IMR-90 (cell line): ENCODE measurements at regions not wholly inside any gene's neighbourhood (a gene's known extent, or its start where the extent isn't known, plus 50 kb on each side); places are given as distances from the start of the nearest gene placed in this dataset.

ENCODE experiments used
- ATAC-seq: fragments of 200-7000 bp; cut with Tn5 transposase; 2 replicates; pipeline ENCODE4 v1.9.1; 2020; ENCODE audit warnings: low read depth, mild to moderate bottlenecking, moderate library complexity
- BruUV-seq: library from RNA; stranded (reverse); fragments of 400-500 nt; replicated peaks from 2 replicates; lab custom pipeline; 2021; lab: Mats Ljungman, UMichigan
- CTCF ChIA-PET: fragments of 300-600 bp; formaldehyde crosslinking; extraction: SDS; loops from one replicate; lab custom pipeline; 2021; ENCODE audit warnings: antibody characterized with exemption; lab: Yijun Ruan, JAX
- POLR2A ChIA-PET: fragments of 300-600 bp; sonication (Branson Sonifier 250); formaldehyde crosslinking; loops from one replicate; lab custom pipeline; 2022; ENCODE audit warnings: antibody characterized with exemption; ENCODE audit not compliant: unreplicated experiment; lab: Charles Lee
- DNase-seq: peaks from one replicate; pipeline ENCODE4 v3.0.0; 2013
- H2AFZ ChIP-seq: replicated peaks from 2 replicates; pipeline ENCODE3; 2013; ENCODE audit warnings: low read length, mild to moderate bottlenecking; ENCODE audit not compliant: poor library complexity
- H2AK5ac ChIP-seq: 2 replicates; pipeline ENCODE4 v1.6.1; 2013; ENCODE audit warnings: low read depth, low read length, inconsistent platforms
- H2AK9ac ChIP-seq: replicated peaks from 2 replicates; pipeline ENCODE3; 2013; ENCODE audit warnings: mild to moderate bottlenecking, low read depth, low read length, moderate library complexity; ENCODE audit not compliant: poor library complexity
- H2BK120ac ChIP-seq: 2 replicates; pipeline ENCODE4 v1.6.1; 2013; ENCODE audit warnings: low read depth, low read length, inconsistent platforms
- H2BK15ac ChIP-seq: 3 replicates; pipeline ENCODE4 v1.6.1; 2013; ENCODE audit warnings: low read depth, low read length, inconsistent platforms
- H2BK20ac ChIP-seq: 2 replicates; pipeline ENCODE4 v1.6.1; 2013; ENCODE audit warnings: low read depth, mild to moderate bottlenecking, inconsistent platforms, low read length, moderate library complexity
- H2BK5ac ChIP-seq: 2 replicates; pipeline ENCODE4 v1.6.1; 2013; ENCODE audit warnings: mild to moderate bottlenecking, low read depth, low read length, inconsistent platforms; ENCODE audit not compliant: poor library complexity, severe bottlenecking
- H3K14ac ChIP-seq: replicated peaks from 2 replicates; pipeline ENCODE4 v1.6.1; 2013; ENCODE audit warnings: low read depth, low read length, inconsistent platforms
- H3K18ac ChIP-seq: 2 replicates; pipeline ENCODE4 v1.6.1; 2013; ENCODE audit warnings: low read depth, low read length, control low read depth
- H3K23ac ChIP-seq: 2 replicates; pipeline ENCODE4 v1.6.1; 2013; ENCODE audit warnings: low read depth, low read length, inconsistent platforms
- H3K27ac ChIP-seq: 2 replicates; pipeline ENCODE4 v1.5.1; 2013; ENCODE audit warnings: mild to moderate bottlenecking, control low read depth, low read length; ENCODE audit not compliant: insufficient read depth
- H3K27me3 ChIP-seq: 2 replicates; pipeline ENCODE4 v1.6.1; 2013; ENCODE audit warnings: low read length; ENCODE audit not compliant: control insufficient read depth, insufficient read depth
- H3K36me3 ChIP-seq: 2 replicates; pipeline ENCODE4 v1.6.1; 2013; ENCODE audit warnings: low read length, mixed read lengths; ENCODE audit not compliant: control insufficient read depth, insufficient read depth
- H3K4ac ChIP-seq: 2 replicates; pipeline ENCODE4 v1.6.1; 2013; ENCODE audit warnings: low read depth, low read length, inconsistent platforms
- H3K4me1 ChIP-seq: 2 replicates; pipeline ENCODE4 v1.6.1; 2013; ENCODE audit warnings: low read length, mixed read lengths; ENCODE audit not compliant: control insufficient read depth, insufficient read depth
- H3K4me2 ChIP-seq: 2 replicates; pipeline ENCODE4 v1.6.1; 2013; ENCODE audit warnings: low read depth, mild to moderate bottlenecking, control low read depth, low read length, moderate library complexity
- H3K4me3 ChIP-seq: 2 replicates; pipeline ENCODE4 v1.5.1; 2013; ENCODE audit warnings: low read depth, mild to moderate bottlenecking, control low read depth, low read length, moderate library complexity; ENCODE audit not compliant: insufficient read depth
- H3K56ac ChIP-seq: 2 replicates; pipeline ENCODE4 v1.6.1; 2013; ENCODE audit warnings: low read length, inconsistent platforms; ENCODE audit not compliant: insufficient read depth; ENCODE audit errors: extremely low read depth
- H3K79me1 ChIP-seq, 2 experiments: 2 replicates each; pipeline ENCODE4 v1.6.1; 2013; ENCODE audit warnings: low read length in 2 of 2, inconsistent platforms in 1 of 2, low read depth in 1 of 2
- H3K9ac ChIP-seq: 2 replicates; pipeline ENCODE4 v1.6.1; 2013; ENCODE audit warnings: low read depth, low read length, control low read depth
- H3K9me1 ChIP-seq: 2 replicates; pipeline ENCODE4 v1.6.1; 2013; ENCODE audit warnings: low read length, inconsistent platforms; ENCODE audit not compliant: insufficient read depth
- H3K9me3 ChIP-seq: 2 replicates; pipeline ENCODE4 v1.6.1; 2013; ENCODE audit warnings: low read length; ENCODE audit not compliant: control insufficient read depth, insufficient read depth
- H4K20me1 ChIP-seq: 2 replicates; pipeline ENCODE4 v1.6.1; 2013; ENCODE audit warnings: low read length, inconsistent platforms; ENCODE audit not compliant: insufficient read depth
- H4K5ac ChIP-seq: 2 replicates; pipeline ENCODE4 v1.6.1; 2013; ENCODE audit warnings: mild to moderate bottlenecking, low read depth, low read length, control low read depth
- H4K8ac ChIP-seq, 2 experiments: 2 replicates each; pipeline ENCODE4 v1.6.1; 2013; ENCODE audit warnings: low read depth in 2 of 2, low read length in 2 of 2, control low read depth in 1 of 2, inconsistent platforms in 1 of 2
- H4K91ac ChIP-seq: 2 replicates; pipeline ENCODE4 v1.6.1; 2013; ENCODE audit warnings: low read depth, low read length, inconsistent platforms; ENCODE audit not compliant: insufficient read depth
- BHLHE40 ChIP-seq: fragments of 150-350 bp; IDR thresholded peaks from 2 replicates; pipeline ENCODE4 v1.6.1; 2016; ENCODE audit warnings: mild to moderate bottlenecking, low read depth, low read length
- CEBPB ChIP-seq: IDR thresholded peaks from 2 replicates; pipeline ENCODE4 v1.6.1; 2012; ENCODE audit warnings: low read depth, low read length, improper control_type of control experiment
- CHD1 ChIP-seq: IDR thresholded peaks from 2 replicates; pipeline ENCODE4 v1.6.1; 2012; ENCODE audit warnings: low read depth, low read length, improper control_type of control experiment
- CTCF ChIP-seq: conservative IDR thresholded peaks from 2 replicates; pipeline ENCODE4 v1.5.1; 2012; ENCODE audit warnings: mild to moderate bottlenecking, low read depth, low read length, improper control_type of control experiment
- ELK1 ChIP-seq: fragments of 150-350 bp; IDR thresholded peaks from 2 replicates; pipeline ENCODE4 v1.6.1; 2016; ENCODE audit warnings: low read depth, mild to moderate bottlenecking, low read length, moderate library complexity, borderline replicate concordance
- FOS ChIP-seq: fragments of 150-350 bp; IDR thresholded peaks from 2 replicates; pipeline ENCODE4 v1.6.1; 2016; ENCODE audit warnings: low read depth, low read length
- MAFK ChIP-seq: IDR thresholded peaks from 2 replicates; pipeline ENCODE4 v1.6.1; 2012; ENCODE audit warnings: low read depth, low read length, improper control_type of control experiment
- MAZ ChIP-seq: IDR thresholded peaks from 2 replicates; pipeline ENCODE4 v1.6.1; 2012; ENCODE audit warnings: low read depth, mild to moderate bottlenecking, low read length, improper control_type of control experiment, moderate library complexity, borderline replicate concordance
- MXI1 ChIP-seq: IDR thresholded peaks from 2 replicates; pipeline ENCODE4 v1.6.1; 2012; ENCODE audit warnings: low read depth, mild to moderate bottlenecking, low read length, moderate library complexity, borderline replicate concordance
- NFE2L2 ChIP-seq: fragments of 150-350 bp; IDR thresholded peaks from 2 replicates; pipeline ENCODE4 v1.6.1; 2016; ENCODE audit warnings: low read depth, mild to moderate bottlenecking, low read length
- POLR2A ChIP-seq: IDR thresholded peaks from 2 replicates; pipeline ENCODE4 v1.6.1; 2012; ENCODE audit warnings: mild to moderate bottlenecking, low read depth, low read length
- RAD21 ChIP-seq: IDR thresholded peaks from 2 replicates; pipeline ENCODE4 v1.6.1; 2012; ENCODE audit warnings: low read length, improper control_type of control experiment
- RCOR1 ChIP-seq: IDR thresholded peaks from 2 replicates; pipeline ENCODE4 v1.6.1; 2012; ENCODE audit warnings: mild to moderate bottlenecking, low read length, improper control_type of control experiment; ENCODE audit not compliant: insufficient replicate concordance
- RFX5 ChIP-seq: IDR thresholded peaks from 2 replicates; pipeline ENCODE4 v1.8.0; 2012; ENCODE audit warnings: low read depth, mild to moderate bottlenecking, low read length, moderate library complexity
- SMC3 ChIP-seq: fragments of 150-350 bp; IDR thresholded peaks from 2 replicates; pipeline ENCODE4 v1.6.1; 2016; ENCODE audit warnings: low read depth, mild to moderate bottlenecking, antibody characterized with exemption, low read length, moderate library complexity
- USF2 ChIP-seq: fragments of 150-350 bp; IDR thresholded peaks from 2 replicates; pipeline ENCODE4 v1.6.1; 2017; ENCODE audit warnings: mild to moderate bottlenecking, antibody characterized with exemption, low read length, low read depth
- WGBS, 2 experiments: methylation state at CpG; one replicate each; pipeline versions ENCODE4 v1.1.5 to v1.1.7; 2013; ENCODE audit warnings: missing lambda C conversion rate in 2 of 2; ENCODE audit not compliant: insufficient read length in 1 of 2; ENCODE audit errors: extremely low coverage in 2 of 2; 5-methylcytosine and 5-hydroxymethylcytosine counted together
- dilution Hi-C: fragments of 300-500 bp; cut with HindIII; formaldehyde crosslinking; loops from one replicate; pipeline ENCODE4 v1.14.3; 2018; ENCODE audit warnings: low sequenced_read_pairs; ENCODE audit not compliant: unreplicated experiment
- in situ Hi-C: fragments of 300-500 bp; cut with MboI; formaldehyde crosslinking; loops from 3 replicates; pipeline ENCODE4 v1.14.3; 2019; ENCODE audit warnings: low sequenced_read_pairs, inconsistent platforms, mixed read lengths
- intact Hi-C: fragments of 100-400 bp; cut with micrococcal nuclease; formaldehyde crosslinking; loops from 2 replicates; pipeline ENCODE4 v1.10.0; 2022

GRCh38 chr9:89658931-89659330 lies 54.1 kb downstream of the GADD45G start:
- no peak for TF ChIP-seq NFE2L2
- no peak for TF ChIP-seq BHLHE40
- TF ChIP-seq MAZ: no peak
- TF ChIP-seq RFX5: no peak
- no peak for TF ChIP-seq MAFK
- no peak for TF ChIP-seq ELK1
- TF ChIP-seq FOS: no peak
- no peak for TF ChIP-seq MXI1
- no peak for TF ChIP-seq RAD21
- TF ChIP-seq POLR2A: no peak
- TF ChIP-seq USF2: no peak
- no peak for TF ChIP-seq SMC3
- TF ChIP-seq CEBPB: no peak
- no peak for TF ChIP-seq CTCF
- no peak for TF ChIP-seq RCOR1
- TF ChIP-seq CHD1: no peak
- ATAC-seq (no peak), DNase-seq (no peak)
- H4K5ac ChIP-seq: no peak overlapping the region
- H3K9me3 ChIP-seq: no peaks in the 10 kb centered on the region
- no peak overlapping the region for H2AFZ ChIP-seq
- intact Hi-C loops: no loop called here
- no peaks in the 10 kb centered on the region for H3K36me3 ChIP-seq
- H2BK5ac ChIP-seq: no peak overlapping the region
- H3K4me1 ChIP-seq: no peaks in the 10 kb centered on the region; the same call in 1 of the 2 replicates
- no peak overlapping the region for H3K4me2 ChIP-seq
- H2BK15ac ChIP-seq: no peak overlapping the region
- H3K56ac ChIP-seq: no peak overlapping the region
- H3K79me1 ChIP-seq: no peaks in the 10 kb centered on the region
- H3K27ac ChIP-seq: no peak overlapping the region
- no peaks in the 10 kb centered on the region for H4K20me1 ChIP-seq
- ChIA-PET POLR2A (no interaction called here), CTCF (no interaction called here)
- no peak overlapping the region for H2BK20ac ChIP-seq
- no peak overlapping the region for H3K4ac ChIP-seq
- dilution Hi-C loops: no loop called here
- in situ Hi-C loops: no loop called here
- H3K9ac ChIP-seq: no peak overlapping the region
- H3K23ac ChIP-seq: no peak overlapping the region
- no peak overlapping the region for H3K18ac ChIP-seq
- H2BK120ac ChIP-seq: no peak overlapping the region
- no peak overlapping the region for H3K4me3 ChIP-seq
- H3K27me3 ChIP-seq: peaks cover 5% of the 10 kb centered on the region; the same call in 1 of the 2 replicates
- no TSS peak for BruUV-seq
- no peak overlapping the region for H4K8ac ChIP-seq
- no CpG with 5 or more reads among the region's 6 CpGs for WGBS, 2 experiments
- no peak overlapping the region for H2AK5ac ChIP-seq
- H3K9me1 ChIP-seq: no peaks in the 10 kb centered on the region
- H2AK9ac ChIP-seq: no peak overlapping the region
- no peak overlapping the region for H3K14ac ChIP-seq
- H4K91ac ChIP-seq: no peak overlapping the region
